ENCODE measurements at regions not wholly inside any gene's neighbourhood (a gene's known extent, or its start where the extent isn't known, plus 50 kb on each side); places are given as distances from the start of the nearest gene placed in this dataset.

- CTCF ChIA-PET (ENCODE audit: low intra/inter-chr PET ratio, low total read pairs) = no interaction called here
These were observed 121.8 kb upstream of the NLGN1 start for GRCh38 chr3:173275740-173276139.

More at GRCh38 chr3:173275740-173276139, 121.8 kb upstream of the NLGN1 start:
- Histone ChIP-seq H3K4me3 (replicated peaks in 1 of 3; ENCODE audit: insufficient read depth in 1 of 3, low read depth in 2 of 3, low read length in 3 of 3) (no peak overlapping the region), H3K4me2 (ENCODE audit: low read depth, low read length) (no peak overlapping the region), H4K20me1 (ENCODE audit: insufficient read depth, low read length) (no peaks in the 10 kb centered on the region), H3K4me1 (ENCODE audit: insufficient read depth, low read length) (no peaks in the 10 kb centered on the region), H3K27me3 (ENCODE audit: control insufficient read depth in 1 of 2, insufficient read depth in 2 of 2, low read length in 2 of 2) (no peaks in the 10 kb centered on the region), H2AFZ (ENCODE audit: low read length) (no peak overlapping the region), H3K27ac (ENCODE audit: extremely low read length, insufficient read depth, low read length) (no peak overlapping the region), H3K79me2 (ENCODE audit: insufficient read depth, low read length) (no peaks in the 10 kb centered on the region), H3K36me3 (replicated peaks in 1 of 2; ENCODE audit: control insufficient read depth in 1 of 2, insufficient read depth in 2 of 2, low read length in 2 of 2) (no peaks in the 10 kb centered on the region), H3K9ac (ENCODE audit: insufficient read depth, low read depth, low read length) (no peak overlapping the region), H3K9me3 (ENCODE audit: low read length) (no peaks in the 10 kb centered on the region)
- POLR2A ChIA-PET = no interaction called here
- intact Hi-C loops (cut with micrococcal nuclease; ENCODE audit: unreplicated experiment) = loop anchor here (2.0 kb wide), 1 partner anchor 289 kb away; no protein-coding TSS in a partner anchor
- in situ Hi-C loops (cut with HindIII; ENCODE audit: extremely low pct_ligation_motif_present, low pct_unique_long_range_greater_than_20kb) = no loop called here
- WGBS (ENCODE audit: low lambda C conversion rate) = 28% methylated on average over 4 of the region's 4 CpGs
- peak; percentile 42 for TF ChIP-seq YY1 (IDR thresholded peaks at IDR 0.05; ENCODE audit: insufficient read depth, insufficient replicate concordance, low read depth, low read length)
- TF ChIP-seq STAG1 (CRISPR knock-in tag; IDR thresholded peaks at IDR 0.05) = 0 out of 2 replicates have a peak, but pooled peaks have one; percentile 22
- no peak for TF ChIP-seq ZBTB21 (CRISPR knock-in tag; IDR thresholded peaks at IDR 0.05)
- peak; percentile 35 for TF ChIP-seq CTCF (CRISPR knock-in tag; IDR thresholded peaks at IDR 0.05)
- no peak for TF ChIP-seq ATF5 (CRISPR knock-in tag; IDR thresholded peaks at IDR 0.05; ENCODE audit: low read depth)
- FAIRE-seq (no peak), DNase-seq (ENCODE audit: low spot score) (peak; percentile 11), ATAC-seq (peak; percentile 59)
- BruUV-seq (replicated peaks) = no TSS peak

All from HepG2 (cell line).